Lower lobe of right lung (tissue), 2 donors: ENCODE measurements at regions not wholly inside any gene's neighbourhood (a gene's known extent, or its start where the extent isn't known, plus 50 kb on each side); places are given as distances from the start of the nearest gene placed in this dataset.
"Not testable (repeated sequence)": the region's sequence is repeated elsewhere in the genome, so short reads cannot be mapped to it uniquely, and the experiment has no call there.

Experiments
- ATAC-seq, 2 donors: fragments of 200-7000 bp; cut with Tn5 transposase; one replicate each; pipeline ENCODE4 v1.9.1; 2020 to 2022; ENCODE audit warnings: mild to moderate bottlenecking in 2 of 2, moderate library complexity in 2 of 2
- DNase-seq: peaks from one replicate; pipeline ENCODE4 v3.0.0-alpha.2; 2020
- H3K27ac ChIP-seq: fragments of 200-600 bp; one replicate; pipeline ENCODE4 v1.8.0; 2022
- H3K27me3 ChIP-seq: fragments of 200-600 bp; one replicate; pipeline ENCODE4 v1.8.0; 2022; ENCODE audit warnings: low read depth
- H3K36me3 ChIP-seq: fragments of 200-600 bp; one replicate; pipeline ENCODE4 v1.8.0; 2022; ENCODE audit warnings: mild to moderate bottlenecking
- H3K4me1 ChIP-seq: fragments of 200-600 bp; one replicate; pipeline ENCODE4 v1.8.0; 2022
- H3K4me3 ChIP-seq: fragments of 200-600 bp; one replicate; pipeline ENCODE4 v1.8.0; 2022; ENCODE audit warnings: mild to moderate bottlenecking
- H3K9me3 ChIP-seq: fragments of 200-600 bp; one replicate; pipeline ENCODE4 v1.8.0; 2022
- intact Hi-C: fragments of 100-400 bp; cut with DNase I; formaldehyde crosslinking; loops from one replicate; pipeline ENCODE4 v1.11.0; 2022
- TF ChIP-seq, protein P1 (sequence below): fragments of 200-600 bp; IDR thresholded peaks from one replicate; pipeline ENCODE4 v1.8.0; 2022; ENCODE audit warnings: antibody characterized with exemption, mild to moderate bottlenecking
- donor health status: DM: no; HTN: yes; CAD: no; lungs with severe emphysema.

DNA sequence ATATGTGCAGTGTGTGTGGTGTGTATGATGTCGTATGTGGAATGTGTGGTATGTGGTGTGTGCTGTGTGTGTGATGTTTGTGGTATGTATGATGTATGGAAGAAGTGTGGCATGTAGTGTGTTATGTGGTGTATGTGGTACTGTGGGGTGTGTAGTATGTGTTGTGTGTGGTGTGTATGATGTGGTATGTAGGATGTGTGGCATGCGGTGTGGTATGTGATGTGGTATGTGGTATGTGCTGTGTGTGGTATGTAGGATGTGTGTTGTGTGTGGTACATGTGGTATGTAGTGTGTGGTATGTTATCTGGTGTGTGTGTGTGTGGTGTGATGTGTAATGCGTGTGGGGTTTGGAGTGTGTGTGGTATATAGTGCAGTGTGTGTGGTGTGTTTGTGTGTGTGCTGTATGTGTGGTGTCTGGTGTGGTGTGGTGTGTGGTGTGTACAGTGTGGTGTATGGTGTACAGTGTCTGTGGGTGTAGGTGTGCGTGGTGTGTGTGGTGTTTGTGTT is 129.6 kb downstream of the ATP6V0E2 start:
- Histone ChIP-seq H3K4me3 (no peak overlapping the region), H3K27me3 (no peaks in the 10 kb centered on the region), H3K4me1 (no peaks in the 10 kb centered on the region), H3K27ac (no peak overlapping the region), H3K36me3 (no peaks in the 10 kb centered on the region), H3K9me3 (no peaks in the 10 kb centered on the region)
- intact Hi-C loops, result no loop called here
- TF ChIP-seq, protein P1, sequence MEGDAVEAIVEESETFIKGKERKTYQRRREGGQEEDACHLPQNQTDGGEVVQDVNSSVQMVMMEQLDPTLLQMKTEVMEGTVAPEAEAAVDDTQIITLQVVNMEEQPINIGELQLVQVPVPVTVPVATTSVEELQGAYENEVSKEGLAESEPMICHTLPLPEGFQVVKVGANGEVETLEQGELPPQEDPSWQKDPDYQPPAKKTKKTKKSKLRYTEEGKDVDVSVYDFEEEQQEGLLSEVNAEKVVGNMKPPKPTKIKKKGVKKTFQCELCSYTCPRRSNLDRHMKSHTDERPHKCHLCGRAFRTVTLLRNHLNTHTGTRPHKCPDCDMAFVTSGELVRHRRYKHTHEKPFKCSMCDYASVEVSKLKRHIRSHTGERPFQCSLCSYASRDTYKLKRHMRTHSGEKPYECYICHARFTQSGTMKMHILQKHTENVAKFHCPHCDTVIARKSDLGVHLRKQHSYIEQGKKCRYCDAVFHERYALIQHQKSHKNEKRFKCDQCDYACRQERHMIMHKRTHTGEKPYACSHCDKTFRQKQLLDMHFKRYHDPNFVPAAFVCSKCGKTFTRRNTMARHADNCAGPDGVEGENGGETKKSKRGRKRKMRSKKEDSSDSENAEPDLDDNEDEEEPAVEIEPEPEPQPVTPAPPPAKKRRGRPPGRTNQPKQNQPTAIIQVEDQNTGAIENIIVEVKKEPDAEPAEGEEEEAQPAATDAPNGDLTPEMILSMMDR, result no peak
- no peak for DNase-seq
- ATAC-seq, result peak; percentile 38 to 44

DNA sequence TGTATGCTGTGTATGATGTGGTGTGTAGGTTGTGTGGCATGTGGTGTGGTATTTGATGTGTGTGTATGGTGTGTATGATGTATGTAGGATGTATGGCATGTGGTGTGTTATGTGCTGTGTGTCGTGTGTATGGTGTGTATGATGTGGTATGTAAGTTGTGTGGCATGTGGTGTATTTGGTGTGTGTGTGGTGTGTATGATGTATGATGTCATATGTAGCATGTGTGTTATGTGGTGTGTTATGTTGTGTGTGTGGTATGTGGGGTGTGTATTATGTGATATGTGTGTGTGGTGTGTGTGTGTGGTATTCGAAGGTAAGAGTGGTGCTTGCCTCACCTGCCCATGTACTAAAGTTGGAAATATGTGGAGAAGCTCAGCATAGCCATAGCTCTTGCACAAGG is 130.2 kb downstream of the ATP6V0E2 start:
- H3K4me3 ChIP-seq, intact Hi-C loops, H3K4me1 ChIP-seq, H3K36me3 ChIP-seq, H3K9me3 ChIP-seq, DNase-seq, ATAC-seq, H3K27me3 ChIP-seq, H3K27ac ChIP-seq: not testable (repeated sequence)

DNA sequence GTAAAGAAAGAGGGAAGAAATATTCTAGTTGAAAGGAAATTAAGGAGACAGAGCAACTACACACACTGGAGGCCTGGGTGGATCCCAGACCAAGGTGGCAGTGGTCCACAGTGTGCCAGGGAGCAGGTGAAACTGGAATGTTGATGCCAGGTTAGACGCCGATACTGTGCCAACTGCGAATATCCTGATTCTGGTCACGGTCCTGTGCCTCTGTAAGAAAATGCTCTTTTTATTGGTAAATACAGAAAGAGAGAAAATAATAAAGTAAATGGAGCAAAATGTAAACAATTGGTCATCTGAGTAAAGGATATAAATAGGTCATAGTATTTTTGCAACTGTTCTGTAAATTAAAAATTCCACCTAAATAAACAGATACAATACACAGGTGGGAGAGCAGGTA is 131.1 kb downstream of the ATP6V0E2 start:
- H3K27ac ChIP-seq, H3K36me3 ChIP-seq, H3K4me1 ChIP-seq, ATAC-seq, H3K9me3 ChIP-seq, DNase-seq, H3K4me3 ChIP-seq, intact Hi-C loops, H3K27me3 ChIP-seq: not testable (repeated sequence)

DNA sequence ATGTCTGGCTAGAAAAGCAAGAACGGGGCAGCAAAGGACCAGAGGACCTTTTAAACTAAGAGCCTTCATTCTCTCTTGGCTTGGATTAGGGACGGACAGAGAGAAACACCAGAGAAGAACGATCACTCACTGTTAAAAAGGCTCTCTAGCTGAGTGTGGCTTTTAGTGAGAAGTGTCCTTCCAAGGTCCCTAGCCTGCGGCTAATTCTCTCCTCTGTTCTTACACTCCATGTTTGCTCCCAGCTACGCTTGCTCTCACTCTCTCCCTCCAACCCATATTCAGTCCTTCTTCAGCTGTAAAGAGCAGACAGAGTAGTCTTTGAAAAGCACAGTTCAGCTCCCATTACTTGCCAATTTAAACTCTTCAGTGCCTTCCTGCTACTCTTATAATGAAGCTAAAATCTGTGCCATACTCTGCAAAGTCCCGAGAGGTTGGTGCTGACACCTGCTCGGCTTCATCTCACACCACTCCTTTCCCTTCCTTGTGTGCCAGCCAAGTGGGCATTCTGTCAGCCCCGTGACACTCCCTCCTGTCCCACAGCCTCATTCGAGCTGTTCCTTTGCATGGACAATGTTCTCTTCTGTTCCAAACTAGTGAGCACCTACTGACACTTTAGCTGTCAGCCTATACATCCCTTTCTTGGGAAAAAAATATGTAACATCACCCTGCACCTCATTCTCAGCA is 136.0 kb downstream of the ATP6V0E2 start:
- H3K9me3 ChIP-seq, H3K4me1 ChIP-seq, H3K36me3 ChIP-seq, ATAC-seq, H3K4me3 ChIP-seq, DNase-seq, H3K27ac ChIP-seq, intact Hi-C loops, H3K27me3 ChIP-seq: not testable (repeated sequence)

DNA sequence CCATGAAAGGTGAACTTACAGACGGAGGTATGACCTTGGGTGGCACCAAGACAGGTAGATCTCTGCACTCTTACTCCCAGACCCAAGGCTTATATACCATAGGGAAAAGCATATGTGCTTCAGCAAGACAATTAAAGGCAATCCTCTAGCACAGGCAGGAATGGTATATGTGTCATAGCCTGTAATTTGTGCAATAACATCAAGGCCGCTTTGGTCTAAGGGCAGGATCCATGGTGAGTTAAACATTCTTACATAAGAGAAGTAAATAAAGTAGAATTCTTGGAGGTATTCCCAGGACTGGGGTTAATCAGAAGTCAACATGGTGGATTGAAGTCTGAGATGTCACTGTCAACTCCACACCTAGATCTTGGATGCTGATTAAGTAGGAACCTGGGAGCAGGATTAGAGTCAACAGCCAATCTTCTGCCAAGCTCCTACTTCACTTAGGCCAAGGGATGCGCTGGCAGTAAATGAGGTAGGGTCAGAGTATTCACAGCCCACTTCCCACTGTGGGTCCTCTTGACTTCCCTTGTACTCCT is 143.0 kb downstream of the ATP6V0E2 start:
- H3K27me3 ChIP-seq, DNase-seq, H3K4me1 ChIP-seq, H3K36me3 ChIP-seq, intact Hi-C loops, H3K27ac ChIP-seq, H3K4me3 ChIP-seq, H3K9me3 ChIP-seq: not testable (repeated sequence)
- peak; percentile 40 to 51 for ATAC-seq

DNA sequence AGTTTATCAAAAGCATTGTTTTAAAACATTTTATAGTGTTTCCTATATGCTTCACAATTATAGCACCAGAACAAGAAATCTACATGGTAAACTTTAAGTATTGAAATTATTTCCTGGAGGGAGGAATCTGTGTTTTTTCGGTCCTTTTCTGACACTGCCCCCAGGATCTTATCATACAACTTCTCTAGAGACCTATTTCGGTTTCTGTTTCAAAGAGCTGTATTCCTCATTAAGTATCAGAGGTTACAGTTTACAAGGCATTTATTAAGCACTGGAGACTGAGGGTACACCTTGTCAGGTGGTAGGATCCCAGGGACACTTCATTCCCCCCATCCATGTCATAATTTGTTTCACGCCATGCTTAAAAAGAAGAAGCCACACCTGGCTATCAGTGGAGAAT is 146.4 kb downstream of the ATP6V0E2 start:
- ATAC-seq, H3K4me3 ChIP-seq, DNase-seq, H3K36me3 ChIP-seq, H3K27ac ChIP-seq, H3K27me3 ChIP-seq, H3K9me3 ChIP-seq, intact Hi-C loops, H3K4me1 ChIP-seq: not testable (repeated sequence)

DNA sequence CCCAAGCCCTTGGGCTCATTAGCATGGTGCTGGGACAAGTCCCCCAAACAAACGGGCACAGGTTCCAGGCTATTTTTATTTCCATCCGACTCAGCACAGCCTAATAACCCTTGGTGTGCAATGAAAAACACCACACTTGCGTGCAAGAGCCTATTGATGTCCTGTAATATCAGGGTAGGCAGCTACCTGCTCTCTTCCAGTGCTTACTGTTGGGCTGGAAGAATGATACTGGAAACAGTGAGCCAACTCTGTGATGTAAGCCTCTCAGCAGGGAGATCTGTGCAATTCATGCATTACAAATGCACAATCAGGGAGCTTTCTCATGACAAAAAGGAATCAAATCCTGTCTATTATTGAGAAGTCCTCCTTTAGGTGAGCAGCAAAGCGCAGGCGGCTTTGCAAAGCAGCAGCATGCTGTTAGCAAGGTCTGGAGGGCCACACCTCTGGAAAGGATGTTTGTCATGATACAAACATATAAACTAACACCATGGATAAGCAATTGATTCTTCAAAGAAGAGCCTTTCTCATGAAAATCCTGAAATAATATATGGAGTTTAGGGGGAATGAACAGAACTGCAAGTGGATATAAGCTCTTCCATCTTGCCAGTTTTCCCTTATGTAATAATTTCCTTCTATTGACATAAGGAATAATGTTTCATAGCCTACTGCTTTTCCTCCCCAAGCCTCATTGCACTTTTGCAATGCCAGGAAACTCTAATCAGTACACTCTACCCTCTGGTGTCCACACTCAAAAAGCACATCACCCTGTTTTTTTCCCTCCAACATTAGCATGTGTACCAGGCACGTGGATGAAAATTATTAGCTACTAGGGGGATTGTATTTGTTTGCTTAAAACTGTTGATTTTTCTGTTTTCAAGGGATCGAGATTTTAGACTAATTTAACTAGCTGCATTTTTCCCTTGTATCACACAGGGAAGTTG is 151.1 kb downstream of the ATP6V0E2 start:
- H3K27me3 ChIP-seq, DNase-seq, H3K27ac ChIP-seq, H3K36me3 ChIP-seq, H3K4me3 ChIP-seq, H3K9me3 ChIP-seq, ATAC-seq, H3K4me1 ChIP-seq, intact Hi-C loops: not testable (repeated sequence)

DNA sequence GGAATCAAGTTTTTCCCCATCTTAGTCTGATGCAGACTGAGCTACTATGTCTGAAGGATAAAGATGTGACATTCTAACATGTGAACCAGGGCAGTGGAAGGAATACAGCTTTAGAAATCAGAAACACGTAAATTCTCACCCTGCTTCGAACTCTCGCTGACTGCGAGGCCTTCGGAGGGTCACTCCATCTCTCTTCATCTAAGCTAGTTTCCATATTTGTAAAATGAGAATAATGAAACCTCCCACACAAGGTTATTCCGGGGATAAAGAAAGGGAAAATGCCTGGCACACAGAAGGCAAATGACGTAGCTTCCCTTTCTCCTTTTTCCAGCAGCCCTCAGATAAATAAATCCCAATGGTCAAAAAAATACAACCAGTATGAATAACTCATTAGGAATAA is 152.0 kb downstream of the ATP6V0E2 start:
- ATAC-seq, H3K9me3 ChIP-seq, intact Hi-C loops, H3K27me3 ChIP-seq, H3K4me1 ChIP-seq, H3K27ac ChIP-seq, H3K36me3 ChIP-seq, H3K4me3 ChIP-seq, DNase-seq: not testable (repeated sequence)

DNA sequence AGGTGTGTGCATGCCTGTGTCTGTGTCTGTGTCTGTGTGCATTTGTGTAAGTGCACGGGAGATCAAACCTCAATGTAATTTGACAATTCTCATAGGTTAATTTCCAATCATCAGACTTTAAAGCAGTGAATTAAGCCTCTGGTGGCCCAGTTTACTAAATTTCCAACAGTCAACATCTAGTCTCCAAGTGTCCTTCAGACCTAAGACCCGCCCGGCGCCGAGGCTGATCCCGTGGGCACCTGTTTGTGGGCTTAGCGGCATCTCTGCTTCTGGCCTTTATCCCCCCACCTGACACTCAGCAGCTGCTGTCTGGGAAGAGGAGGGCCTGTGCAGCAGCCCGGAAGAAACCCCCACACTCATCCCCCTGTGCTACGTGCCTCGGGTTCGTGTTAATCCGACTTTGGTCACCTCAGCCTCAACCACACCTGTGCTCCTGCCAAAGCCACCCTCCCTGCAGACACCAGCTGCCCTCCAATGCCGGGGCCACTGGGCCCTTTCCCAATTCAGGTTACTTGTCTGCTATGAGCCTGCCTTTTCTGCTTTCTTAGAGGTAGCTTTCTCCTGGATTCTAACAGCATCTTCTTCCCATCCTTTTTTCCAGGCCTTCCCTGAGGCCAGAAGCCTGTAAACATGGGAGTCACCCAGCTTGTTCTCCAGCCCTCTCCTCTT is 154.7 kb downstream of the ATP6V0E2 start:
- H3K9me3 ChIP-seq, intact Hi-C loops, DNase-seq, H3K27me3 ChIP-seq, H3K36me3 ChIP-seq, H3K4me3 ChIP-seq, H3K27ac ChIP-seq, H3K4me1 ChIP-seq: not testable (repeated sequence)
- ATAC-seq, result peak in 1 of 2 donors; percentile 41

DNA sequence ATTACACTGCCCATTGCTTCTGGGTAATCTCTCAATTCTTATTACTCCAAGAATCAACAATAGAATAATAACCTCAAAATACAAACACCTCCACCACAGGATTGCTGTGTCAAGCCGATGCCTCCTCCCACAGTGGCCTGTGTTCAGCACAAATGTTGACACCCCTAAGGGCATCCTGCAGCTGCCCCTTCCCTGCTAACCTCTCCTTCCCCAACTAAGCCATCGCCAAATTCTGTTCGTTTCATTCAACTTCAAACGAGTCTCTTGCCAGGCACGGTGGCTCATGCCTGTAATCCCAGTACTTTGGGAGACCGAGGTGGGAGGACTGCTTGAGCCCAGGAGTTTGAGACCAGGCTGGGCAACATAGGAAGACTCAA is 155.2 kb downstream of the ATP6V0E2 start:
- DNase-seq, H3K27me3 ChIP-seq, H3K27ac ChIP-seq, ATAC-seq, H3K4me3 ChIP-seq, H3K4me1 ChIP-seq, H3K9me3 ChIP-seq, H3K36me3 ChIP-seq, intact Hi-C loops: not testable (repeated sequence)

DNA sequence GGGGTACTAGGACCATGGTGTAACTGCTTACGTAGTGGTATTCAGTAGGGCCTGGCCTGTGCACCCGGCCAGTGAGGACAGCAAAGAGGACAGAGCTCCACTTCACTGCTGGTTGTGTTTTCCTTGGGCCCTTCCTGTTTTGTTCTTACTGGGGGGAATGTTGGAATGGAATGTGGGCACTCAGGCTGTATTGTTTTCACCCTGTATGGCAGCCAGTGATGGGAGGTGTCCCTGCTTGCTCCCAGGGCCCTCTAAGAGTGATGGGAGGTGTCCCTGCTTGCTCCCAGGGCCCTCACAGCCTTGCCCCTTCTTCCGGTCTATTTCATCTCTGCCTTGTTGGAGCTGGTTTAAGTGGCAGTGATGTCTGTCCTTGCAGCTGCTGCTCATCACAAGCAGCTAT is 158.0 kb downstream of the ATP6V0E2 start:
- intact Hi-C loops, H3K9me3 ChIP-seq, H3K4me1 ChIP-seq, H3K36me3 ChIP-seq, H3K27ac ChIP-seq, H3K27me3 ChIP-seq, H3K4me3 ChIP-seq, ATAC-seq, DNase-seq: not testable (repeated sequence)

DNA sequence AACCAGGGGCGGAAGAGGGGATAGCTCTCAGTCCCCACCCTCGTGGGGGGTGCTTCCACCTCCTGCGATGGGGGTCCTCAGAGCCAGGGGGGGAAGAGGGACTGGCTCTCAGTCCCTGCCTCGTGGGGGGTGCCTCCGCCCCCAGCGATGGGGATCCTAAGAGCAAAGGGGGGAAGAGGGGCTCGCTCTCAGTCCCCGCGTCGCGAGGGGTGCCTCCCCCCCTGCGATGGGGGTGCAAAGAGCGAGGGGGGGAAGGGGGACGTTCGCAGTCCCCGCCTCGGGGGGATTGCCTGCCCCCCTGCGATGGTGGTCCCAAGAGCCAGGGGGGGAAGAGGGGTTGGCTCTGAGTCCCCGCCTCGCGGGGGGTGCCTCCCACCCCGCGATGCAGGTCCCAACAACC is 159.9 kb downstream of the ATP6V0E2 start:
- H3K27ac ChIP-seq, DNase-seq, intact Hi-C loops, H3K4me1 ChIP-seq, H3K4me3 ChIP-seq, H3K36me3 ChIP-seq, ATAC-seq, H3K27me3 ChIP-seq, H3K9me3 ChIP-seq: not testable (repeated sequence)
